HCT116 (cell line): ENCODE measurements at regions not wholly inside any gene's neighbourhood (a gene's known extent, or its start where the extent isn't known, plus 50 kb on each side); places are given as distances from the start of the nearest gene placed in this dataset.

ENCODE experiments used
- ATAC-seq: fragments of 200-7000 bp; cut with Tn5 transposase; 2 replicates; pipeline ENCODE4 v1.9.1; 2020; ENCODE audit warnings: mild to moderate bottlenecking, moderate library complexity
- BruUV-seq: library from RNA; stranded (reverse); fragments of 400-500 nt; replicated peaks from 2 replicates; lab custom pipeline; 2021; lab: Mats Ljungman, UMichigan
- CTCF ChIA-PET: fragments of 300-600 bp; sonication (Branson Sonifier 250); formaldehyde crosslinking; loops from one replicate; lab custom pipeline; 2021; ENCODE audit warnings: antibody characterized with exemption; lab: Charles Lee
- POLR2A ChIA-PET: fragments of 300-600, 350-600 bp; sonication (Branson Sonifier 250); formaldehyde crosslinking; loops from one replicate; lab custom pipeline; 2021; ENCODE audit warnings: antibody characterized with exemption; lab: Charles Lee
- RAD21 ChIA-PET, 2 experiments: fragments of 300-600 bp; sonication (Branson Sonifier 250); formaldehyde crosslinking; loops; one replicate each; lab custom pipeline; 2023; ENCODE audit warnings: low total read pairs in 2 of 2; ENCODE audit not compliant: uncharacterized antibody in 2 of 2, unreplicated experiment in 2 of 2, low non-redundant PET in 1 of 2; lab: Charles Lee
- DNase-seq: peaks from one replicate; pipeline ENCODE4 v3.0.0-alpha.2; 2010; ENCODE audit warnings: low read depth, low spot score
- H2AFZ ChIP-seq: fragments of 200-600 bp; shearing (Covaris generic), sonication (generic); 2 replicates; pipeline ENCODE4 v1.6.1; 2017; ENCODE audit warnings: low read depth, mixed run types, mixed read lengths, antibody characterized with exemption, low read length; ENCODE audit not compliant: poor library complexity, severe bottlenecking
- H3K27ac ChIP-seq: 2 replicates; pipeline ENCODE4 v1.5.1; 2012; ENCODE audit warnings: low read depth, low read length
- H3K27me3 ChIP-seq: fragments of 200-600 bp; sonication (generic); 2 replicates; pipeline ENCODE4 v1.6.1; 2016; ENCODE audit warnings: mixed run types, low read length, mixed read lengths; ENCODE audit not compliant: insufficient read depth
- H3K36me3 ChIP-seq, 2 experiments: fragments of 200-500 bp in 1 of 2; fragments of 200-600 bp in 1 of 2; sonication (Bioruptor generic) in 1 of 2; sonication (generic) in 1 of 2; 2 replicates each; pipeline versions ENCODE4 v1.5.1 to v1.6.1; 2014 to 2016; ENCODE audit warnings: low read length in 2 of 2, inconsistent platforms in 1 of 2, mixed read lengths in 1 of 2, mixed run types in 1 of 2; ENCODE audit not compliant: insufficient read depth in 2 of 2, control insufficient read depth in 1 of 2
- H3K4me1 ChIP-seq, 2 experiments: fragments of 200-600 bp in 1 of 2; sonication (generic) in 1 of 2; 2 replicates each; pipeline versions ENCODE4 v1.5.1 to v1.6.1; 2012 to 2017; ENCODE audit warnings: low read length in 2 of 2, inconsistent platforms in 1 of 2, mild to moderate bottlenecking in 1 of 2, mixed read lengths in 1 of 2, mixed run types in 1 of 2, moderate library complexity in 1 of 2; ENCODE audit not compliant: insufficient read depth in 2 of 2, control insufficient read depth in 1 of 2
- H3K4me2 ChIP-seq: fragments of 200-600 bp; sonication (generic); 2 replicates; pipeline ENCODE4 v1.6.1; 2017; ENCODE audit warnings: mixed run types, low read length, mixed read lengths
- H3K4me3 ChIP-seq, 2 experiments: fragments of 200-600 bp in 1 of 2; sonication (generic) in 1 of 2; replicated peaks in 1 of 2; 2 replicates each; pipeline ENCODE4 v1.5.1; 2011 to 2016; ENCODE audit warnings: low read length in 2 of 2, control low read depth in 1 of 2, low read depth in 1 of 2, mild to moderate bottlenecking in 1 of 2, mixed read lengths in 1 of 2, mixed run types in 1 of 2
- H3K79me2 ChIP-seq: fragments of 200-600 bp; sonication (generic); 2 replicates; pipeline ENCODE4 v1.6.1; 2017; ENCODE audit warnings: mild to moderate bottlenecking, mixed run types, low read length, moderate library complexity, mixed read lengths; ENCODE audit not compliant: insufficient read depth
- H3K9ac ChIP-seq: fragments of 200-600 bp; sonication (generic); 2 replicates; pipeline ENCODE4 v1.6.1; 2016; ENCODE audit warnings: low read length, mixed read lengths
- H3K9me2 ChIP-seq: fragments of 200-600 bp; sonication (generic), shearing (Covaris generic); 2 replicates; pipeline ENCODE4 v1.6.1; 2017; ENCODE audit warnings: mixed run types, mild to moderate bottlenecking, moderate library complexity; ENCODE audit not compliant: insufficient read depth
- H3K9me3 ChIP-seq, 2 experiments: fragments of 200-500 bp in 1 of 2; fragments of 200-600 bp in 1 of 2; sonication (Bioruptor generic) in 1 of 2; sonication (generic) in 1 of 2; 2 replicates each; pipeline ENCODE4 v1.6.1; 2014 to 2017; ENCODE audit warnings: low read length in 2 of 2, mixed read lengths in 2 of 2, inconsistent platforms in 1 of 2, low read depth in 1 of 2, mild to moderate bottlenecking in 1 of 2, mixed run types in 1 of 2, moderate library complexity in 1 of 2; ENCODE audit not compliant: control insufficient read depth in 1 of 2, insufficient read depth in 1 of 2
- H4K20me1 ChIP-seq: fragments of 200-600 bp; sonication (generic), shearing (Covaris generic); 2 replicates; pipeline ENCODE4 v1.6.1; 2017; ENCODE audit warnings: mixed run types, mild to moderate bottlenecking, moderate library complexity; ENCODE audit not compliant: insufficient read depth
- CEBPB ChIP-seq: IDR thresholded peaks from 2 replicates; pipeline ENCODE4 v1.6.1; 2012; ENCODE audit warnings: low read depth
- EGR1 ChIP-seq: IDR thresholded peaks from 2 replicates; pipeline ENCODE4 v1.6.1; 2012; ENCODE audit warnings: low read depth
- ELF1 ChIP-seq: IDR thresholded peaks from 2 replicates; pipeline ENCODE4 v1.6.1; 2012; ENCODE audit warnings: low read depth, borderline replicate concordance
- EZH2phosphoT487 ChIP-seq: fragments of 200-600 bp; IDR thresholded peaks from 2 replicates; pipeline ENCODE4 v1.6.1; 2018; ENCODE audit warnings: antibody characterized with exemption, borderline replicate concordance
- FOSL1 ChIP-seq: IDR thresholded peaks from 2 replicates; pipeline ENCODE4 v1.6.1; 2012; ENCODE audit warnings: low read depth
- JUND ChIP-seq: IDR thresholded peaks from 2 replicates; pipeline ENCODE4 v1.6.1; 2012
- POLR2A ChIP-seq: IDR thresholded peaks from 2 replicates; pipeline ENCODE4 v1.7.0; 2011; ENCODE audit warnings: borderline replicate concordance; ENCODE audit not compliant: insufficient read depth, insufficient read length; ENCODE audit errors: extremely low read depth
- POLR2AphosphoS5 ChIP-seq: IDR thresholded peaks from 2 replicates; pipeline ENCODE4 v1.6.1; 2011; ENCODE audit warnings: mild to moderate bottlenecking, low read depth, low read length, moderate library complexity
- RAD21 ChIP-seq: IDR thresholded peaks from 2 replicates; pipeline ENCODE4 v1.6.1; 2012; ENCODE audit warnings: low read depth, mild to moderate bottlenecking
- SIN3A ChIP-seq: IDR thresholded peaks from 2 replicates; pipeline ENCODE4 v1.6.1; 2012; ENCODE audit warnings: low read depth
- SP1 ChIP-seq: IDR thresholded peaks from 2 replicates; pipeline ENCODE4 v1.6.1; 2012; ENCODE audit warnings: low read depth
- SRF ChIP-seq: IDR thresholded peaks from 2 replicates; pipeline ENCODE4 v1.6.1; 2012; ENCODE audit warnings: low read depth
- TCF7L2 ChIP-seq: IDR thresholded peaks from 2 replicates; pipeline ENCODE4 v1.7.0; 2011; ENCODE audit warnings: borderline replicate concordance, inconsistent platforms; ENCODE audit not compliant: insufficient read depth, insufficient read length; ENCODE audit errors: extremely low read depth
- YY1 ChIP-seq: IDR thresholded peaks from 2 replicates; pipeline ENCODE4 v1.6.1; 2011; ENCODE audit warnings: low read length, low read depth, moderate library complexity, mild to moderate bottlenecking; ENCODE audit not compliant: insufficient replicate concordance; ENCODE audit errors: extremely low read depth
- ZNF274 ChIP-seq: fragments of 200-500 bp; sonication (Bioruptor generic); IDR thresholded peaks from 2 replicates; pipeline ENCODE4 v1.6.1; 2014; ENCODE audit warnings: mild to moderate bottlenecking, low read depth, low read length, inconsistent platforms
- intact Hi-C: fragments of 100-400 bp; cut with micrococcal nuclease; formaldehyde crosslinking; loops from 2 replicates; pipeline ENCODE4 v1.10.0; 2022
- TF ChIP-seq, protein P1 (sequence below): IDR thresholded peaks from 2 replicates; pipeline ENCODE4 v1.6.1; 2012; ENCODE audit warnings: low read depth
- TF ChIP-seq, protein P2 (sequence below): IDR thresholded peaks from 2 replicates; pipeline ENCODE4 v1.6.1; 2011; ENCODE audit warnings: mild to moderate bottlenecking, low read length, moderate library complexity; ENCODE audit not compliant: insufficient replicate concordance; ENCODE audit errors: extremely low read depth
- TF ChIP-seq, protein P3 (sequence below), 3 experiments: fragments of 200-600 bp in 1 of 3; sonication (generic) in 1 of 3; IDR thresholded peaks in 2 of 3; conservative IDR thresholded peaks in 1 of 3; 2 replicates each; pipeline ENCODE4 v1.5.1; 2012 to 2017; ENCODE audit warnings: low read depth in 2 of 3, low read length in 2 of 3, antibody characterized with exemption in 1 of 3, borderline replicate concordance in 1 of 3, control low read depth in 1 of 3, mild to moderate bottlenecking in 1 of 3, mixed read lengths in 1 of 3, mixed run types in 1 of 3, moderate library complexity in 1 of 3; ENCODE audit not compliant: insufficient read depth in 1 of 3
- TF ChIP-seq, protein P4 (sequence below): IDR thresholded peaks from 2 replicates; pipeline ENCODE4 v1.6.1; 2012

DNA sequence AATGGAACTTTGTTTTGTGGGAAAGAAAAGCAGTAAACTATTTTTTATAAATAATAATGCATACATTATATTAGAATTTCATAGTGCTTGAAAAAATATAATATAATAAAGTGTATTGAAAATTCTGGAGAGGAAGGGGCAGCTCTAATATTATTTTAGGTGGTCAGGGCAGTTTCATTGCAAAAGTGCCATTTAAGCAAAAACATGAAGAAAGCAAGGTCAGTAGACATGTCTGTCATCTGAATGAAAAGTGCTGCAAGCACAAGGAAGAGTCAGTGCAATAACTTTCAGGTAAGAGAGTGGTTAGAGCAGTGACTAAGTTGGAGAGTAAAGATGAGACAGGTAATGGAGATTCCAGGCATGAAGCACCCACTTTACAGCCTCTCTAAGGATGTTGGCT, 435.6 kb upstream of the REG3G start (continued):
- no peak for TF ChIP-seq TCF7L2
- TF ChIP-seq SP1 = no peak
- no peak for TF ChIP-seq SRF
- TF ChIP-seq, protein P1, sequence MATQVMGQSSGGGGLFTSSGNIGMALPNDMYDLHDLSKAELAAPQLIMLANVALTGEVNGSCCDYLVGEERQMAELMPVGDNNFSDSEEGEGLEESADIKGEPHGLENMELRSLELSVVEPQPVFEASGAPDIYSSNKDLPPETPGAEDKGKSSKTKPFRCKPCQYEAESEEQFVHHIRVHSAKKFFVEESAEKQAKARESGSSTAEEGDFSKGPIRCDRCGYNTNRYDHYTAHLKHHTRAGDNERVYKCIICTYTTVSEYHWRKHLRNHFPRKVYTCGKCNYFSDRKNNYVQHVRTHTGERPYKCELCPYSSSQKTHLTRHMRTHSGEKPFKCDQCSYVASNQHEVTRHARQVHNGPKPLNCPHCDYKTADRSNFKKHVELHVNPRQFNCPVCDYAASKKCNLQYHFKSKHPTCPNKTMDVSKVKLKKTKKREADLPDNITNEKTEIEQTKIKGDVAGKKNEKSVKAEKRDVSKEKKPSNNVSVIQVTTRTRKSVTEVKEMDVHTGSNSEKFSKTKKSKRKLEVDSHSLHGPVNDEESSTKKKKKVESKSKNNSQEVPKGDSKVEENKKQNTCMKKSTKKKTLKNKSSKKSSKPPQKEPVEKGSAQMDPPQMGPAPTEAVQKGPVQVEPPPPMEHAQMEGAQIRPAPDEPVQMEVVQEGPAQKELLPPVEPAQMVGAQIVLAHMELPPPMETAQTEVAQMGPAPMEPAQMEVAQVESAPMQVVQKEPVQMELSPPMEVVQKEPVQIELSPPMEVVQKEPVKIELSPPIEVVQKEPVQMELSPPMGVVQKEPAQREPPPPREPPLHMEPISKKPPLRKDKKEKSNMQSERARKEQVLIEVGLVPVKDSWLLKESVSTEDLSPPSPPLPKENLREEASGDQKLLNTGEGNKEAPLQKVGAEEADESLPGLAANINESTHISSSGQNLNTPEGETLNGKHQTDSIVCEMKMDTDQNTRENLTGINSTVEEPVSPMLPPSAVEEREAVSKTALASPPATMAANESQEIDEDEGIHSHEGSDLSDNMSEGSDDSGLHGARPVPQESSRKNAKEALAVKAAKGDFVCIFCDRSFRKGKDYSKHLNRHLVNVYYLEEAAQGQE = no peak
- TF ChIP-seq, protein P2, sequence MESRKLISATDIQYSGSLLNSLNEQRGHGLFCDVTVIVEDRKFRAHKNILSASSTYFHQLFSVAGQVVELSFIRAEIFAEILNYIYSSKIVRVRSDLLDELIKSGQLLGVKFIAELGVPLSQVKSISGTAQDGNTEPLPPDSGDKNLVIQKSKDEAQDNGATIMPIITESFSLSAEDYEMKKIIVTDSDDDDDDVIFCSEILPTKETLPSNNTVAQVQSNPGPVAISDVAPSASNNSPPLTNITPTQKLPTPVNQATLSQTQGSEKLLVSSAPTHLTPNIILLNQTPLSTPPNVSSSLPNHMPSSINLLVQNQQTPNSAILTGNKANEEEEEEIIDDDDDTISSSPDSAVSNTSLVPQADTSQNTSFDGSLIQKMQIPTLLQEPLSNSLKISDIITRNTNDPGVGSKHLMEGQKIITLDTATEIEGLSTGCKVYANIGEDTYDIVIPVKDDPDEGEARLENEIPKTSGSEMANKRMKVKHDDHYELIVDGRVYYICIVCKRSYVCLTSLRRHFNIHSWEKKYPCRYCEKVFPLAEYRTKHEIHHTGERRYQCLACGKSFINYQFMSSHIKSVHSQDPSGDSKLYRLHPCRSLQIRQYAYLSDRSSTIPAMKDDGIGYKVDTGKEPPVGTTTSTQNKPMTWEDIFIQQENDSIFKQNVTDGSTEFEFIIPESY = no peak
- no peak for TF ChIP-seq EGR1

DNA sequence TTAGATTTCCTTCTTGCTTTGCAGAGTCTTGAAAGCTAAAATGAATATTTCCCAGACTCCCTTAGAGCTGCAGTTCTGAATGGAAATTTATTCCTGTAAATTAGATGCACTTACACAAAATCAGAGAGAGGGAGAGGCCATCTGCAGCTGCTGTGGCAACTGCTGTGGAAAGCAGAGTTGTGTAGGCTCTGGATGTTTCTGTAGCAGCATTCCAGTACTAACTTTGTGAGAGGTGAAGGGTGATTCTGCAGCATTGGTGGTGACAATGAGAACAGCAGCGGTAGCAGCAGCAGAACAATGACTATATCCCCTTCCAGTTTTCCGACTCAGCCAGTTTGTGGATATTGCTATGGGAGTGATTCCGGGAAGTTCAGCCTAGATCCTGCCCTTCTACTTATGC, 433.0 kb upstream of the REG3G start:
- Histone ChIP-seq H3K4me2 (no peak overlapping the region), H4K20me1 (no peaks in the 10 kb centered on the region), H3K79me2 (no peaks in the 10 kb centered on the region), H3K4me3 (no peak overlapping the region), H3K36me3 (no peaks in the 10 kb centered on the region), H3K27ac (no peak overlapping the region), H3K4me1 (no peaks in the 10 kb centered on the region), H3K9ac (no peak overlapping the region), H3K27me3 (no peaks in the 10 kb centered on the region), H3K9me2 (no peaks in the 10 kb centered on the region), H2AFZ (no peak overlapping the region), H3K9me3 (peaks cover 12 to 21% of the 10 kb centered on the region in 2 experiments; a peak in 2 of 4 replicates)
- intact Hi-C loops = no loop called here
- DNase-seq (no peak), ATAC-seq (no peak)
- ChIA-PET POLR2A (no interaction called here), CTCF (no interaction called here), RAD21 (no interaction called here)
- no TSS peak for BruUV-seq
- TF ChIP-seq RAD21 = no peak
- TF ChIP-seq ELF1 = no peak
- TF ChIP-seq, protein P3, sequence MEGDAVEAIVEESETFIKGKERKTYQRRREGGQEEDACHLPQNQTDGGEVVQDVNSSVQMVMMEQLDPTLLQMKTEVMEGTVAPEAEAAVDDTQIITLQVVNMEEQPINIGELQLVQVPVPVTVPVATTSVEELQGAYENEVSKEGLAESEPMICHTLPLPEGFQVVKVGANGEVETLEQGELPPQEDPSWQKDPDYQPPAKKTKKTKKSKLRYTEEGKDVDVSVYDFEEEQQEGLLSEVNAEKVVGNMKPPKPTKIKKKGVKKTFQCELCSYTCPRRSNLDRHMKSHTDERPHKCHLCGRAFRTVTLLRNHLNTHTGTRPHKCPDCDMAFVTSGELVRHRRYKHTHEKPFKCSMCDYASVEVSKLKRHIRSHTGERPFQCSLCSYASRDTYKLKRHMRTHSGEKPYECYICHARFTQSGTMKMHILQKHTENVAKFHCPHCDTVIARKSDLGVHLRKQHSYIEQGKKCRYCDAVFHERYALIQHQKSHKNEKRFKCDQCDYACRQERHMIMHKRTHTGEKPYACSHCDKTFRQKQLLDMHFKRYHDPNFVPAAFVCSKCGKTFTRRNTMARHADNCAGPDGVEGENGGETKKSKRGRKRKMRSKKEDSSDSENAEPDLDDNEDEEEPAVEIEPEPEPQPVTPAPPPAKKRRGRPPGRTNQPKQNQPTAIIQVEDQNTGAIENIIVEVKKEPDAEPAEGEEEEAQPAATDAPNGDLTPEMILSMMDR (IDR thresholded peaks at IDR 0.05 in 2 of 3, conservative IDR thresholded peaks at IDR 0.05 in 1 of 3; ENCODE audit: borderline replicate concordance in 1 of 3, insufficient read depth in 1 of 3, low read depth in 2 of 3, low read length in 2 of 3) = no peak
- TF ChIP-seq YY1 = no peak
- no peak for TF ChIP-seq FOSL1
- no peak for TF ChIP-seq POLR2AphosphoS5
- no peak for TF ChIP-seq SP1
- no peak for TF ChIP-seq CEBPB
- TF ChIP-seq ZNF274 = no peak
- TF ChIP-seq EZH2phosphoT487 = no peak
- no peak for TF ChIP-seq JUND
- TF ChIP-seq EGR1 = no peak
- no peak for TF ChIP-seq SIN3A
- TF ChIP-seq, protein P4, sequence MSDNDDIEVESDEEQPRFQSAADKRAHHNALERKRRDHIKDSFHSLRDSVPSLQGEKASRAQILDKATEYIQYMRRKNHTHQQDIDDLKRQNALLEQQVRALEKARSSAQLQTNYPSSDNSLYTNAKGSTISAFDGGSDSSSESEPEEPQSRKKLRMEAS = no peak
- TF ChIP-seq POLR2A = no peak
- TF ChIP-seq TCF7L2 = no peak
